ENCODE measurements at regions not wholly inside any gene's neighbourhood (a gene's known extent, or its start where the extent isn't known, plus 50 kb on each side); places are given as distances from the start of the nearest gene placed in this dataset.

DNA sequence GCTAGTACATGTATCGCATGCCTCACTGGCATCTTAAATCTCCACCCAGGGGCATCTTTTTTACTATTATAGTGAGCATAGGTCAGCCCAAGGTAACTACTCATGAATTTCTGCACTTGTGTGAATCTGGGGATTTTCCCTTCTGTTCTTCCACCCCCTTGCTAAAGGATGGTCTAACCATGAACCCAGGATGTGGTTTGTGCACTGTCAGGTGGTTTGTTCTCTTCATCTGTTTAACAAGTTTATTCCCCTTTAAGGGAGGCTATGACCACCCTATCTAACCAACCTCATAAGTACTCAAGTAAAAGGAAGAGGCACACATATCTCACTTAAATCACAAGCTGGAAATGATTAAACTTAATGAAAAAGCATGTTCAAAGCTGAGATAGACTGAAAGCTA lies 243.0 kb downstream of the RPRM start:
- no peak for DNase-seq (ENCODE audit: low spot score)
- Mint-ChIP-seq H3K4me1 (ENCODE audit: unreplicated experiment) (no peaks in the 10 kb centered on the region), H3K27ac (ENCODE audit: unreplicated experiment) (no peak overlapping the region), H3K27me3 (ENCODE audit: unreplicated experiment) (no peaks in the 10 kb centered on the region), H3K9me3 (ENCODE audit: unreplicated experiment) (no peaks in the 10 kb centered on the region), H3K36me3 (ENCODE audit: low read depth, unreplicated experiment) (no peaks in the 10 kb centered on the region), H3K4me3 (ENCODE audit: unreplicated experiment) (no peak overlapping the region)
- TF ChIP-seq, protein P1, sequence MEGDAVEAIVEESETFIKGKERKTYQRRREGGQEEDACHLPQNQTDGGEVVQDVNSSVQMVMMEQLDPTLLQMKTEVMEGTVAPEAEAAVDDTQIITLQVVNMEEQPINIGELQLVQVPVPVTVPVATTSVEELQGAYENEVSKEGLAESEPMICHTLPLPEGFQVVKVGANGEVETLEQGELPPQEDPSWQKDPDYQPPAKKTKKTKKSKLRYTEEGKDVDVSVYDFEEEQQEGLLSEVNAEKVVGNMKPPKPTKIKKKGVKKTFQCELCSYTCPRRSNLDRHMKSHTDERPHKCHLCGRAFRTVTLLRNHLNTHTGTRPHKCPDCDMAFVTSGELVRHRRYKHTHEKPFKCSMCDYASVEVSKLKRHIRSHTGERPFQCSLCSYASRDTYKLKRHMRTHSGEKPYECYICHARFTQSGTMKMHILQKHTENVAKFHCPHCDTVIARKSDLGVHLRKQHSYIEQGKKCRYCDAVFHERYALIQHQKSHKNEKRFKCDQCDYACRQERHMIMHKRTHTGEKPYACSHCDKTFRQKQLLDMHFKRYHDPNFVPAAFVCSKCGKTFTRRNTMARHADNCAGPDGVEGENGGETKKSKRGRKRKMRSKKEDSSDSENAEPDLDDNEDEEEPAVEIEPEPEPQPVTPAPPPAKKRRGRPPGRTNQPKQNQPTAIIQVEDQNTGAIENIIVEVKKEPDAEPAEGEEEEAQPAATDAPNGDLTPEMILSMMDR (IDR thresholded peaks at IDR 0.05; ENCODE audit: unreplicated experiment), result no peak

DNA sequence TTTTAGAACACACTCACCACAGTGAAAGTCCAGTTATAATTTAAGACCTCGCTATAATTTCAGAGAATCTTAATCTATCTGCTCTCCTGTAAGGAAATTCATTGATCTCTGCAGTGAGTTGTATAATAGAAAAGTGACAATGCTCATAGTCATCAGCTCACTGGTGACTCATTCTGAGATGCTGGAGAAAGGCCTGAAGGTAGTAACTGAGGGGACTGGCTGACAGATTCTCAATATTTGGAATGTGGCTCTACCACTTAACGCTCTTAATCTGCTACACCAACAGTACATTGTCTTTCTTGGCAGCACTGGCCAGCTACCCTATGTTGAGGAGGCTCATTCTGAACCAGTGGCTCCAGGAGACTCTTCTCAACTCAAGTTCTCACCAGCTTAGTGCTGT lies 246.1 kb downstream of the RPRM start:
- H3K27me3 Mint-ChIP-seq (ENCODE audit: unreplicated experiment), result no peaks in the 10 kb centered on the region
- no peaks in the 10 kb centered on the region for H3K36me3 Mint-ChIP-seq (ENCODE audit: low read depth, unreplicated experiment)
- H3K4me1 Mint-ChIP-seq (ENCODE audit: unreplicated experiment), result no peaks in the 10 kb centered on the region
- TF ChIP-seq, protein P1 (IDR thresholded peaks at IDR 0.05; ENCODE audit: unreplicated experiment), result no peak
- no peaks in the 10 kb centered on the region for H3K9me3 Mint-ChIP-seq (ENCODE audit: unreplicated experiment)
- H3K27ac Mint-ChIP-seq (ENCODE audit: unreplicated experiment), result no peak overlapping the region
- no peak overlapping the region for H3K4me3 Mint-ChIP-seq (ENCODE audit: unreplicated experiment)
- no peak for DNase-seq (ENCODE audit: low spot score)

DNA sequence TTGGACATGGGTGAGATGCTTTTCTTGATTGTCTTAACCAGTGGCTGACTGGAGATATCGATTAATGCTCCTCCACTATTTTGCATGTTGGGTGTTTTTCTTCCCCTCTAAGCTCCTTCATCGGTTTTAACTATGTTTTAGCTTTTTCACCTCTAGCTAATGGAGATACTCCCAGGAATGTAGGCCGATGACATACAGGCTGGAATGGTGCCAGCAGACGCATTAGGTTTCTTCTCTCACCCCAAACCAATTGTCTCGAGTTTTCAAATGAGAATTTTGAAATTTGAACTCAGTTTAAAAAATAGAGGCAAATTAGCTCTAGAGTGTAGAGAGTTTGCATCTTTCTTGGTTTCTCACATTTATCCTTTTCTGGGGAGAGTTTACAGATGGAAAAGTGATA lies 247.6 kb downstream of the RPRM start:
- Mint-ChIP-seq H3K4me3 (ENCODE audit: unreplicated experiment) (no peak overlapping the region), H3K36me3 (ENCODE audit: low read depth, unreplicated experiment) (no peaks in the 10 kb centered on the region), H3K27me3 (ENCODE audit: unreplicated experiment) (no peaks in the 10 kb centered on the region), H3K9me3 (ENCODE audit: unreplicated experiment) (peaks cover 5% of the 10 kb centered on the region), H3K4me1 (ENCODE audit: unreplicated experiment) (no peaks in the 10 kb centered on the region), H3K27ac (ENCODE audit: unreplicated experiment) (no peak overlapping the region)
- TF ChIP-seq, protein P1 (IDR thresholded peaks at IDR 0.05; ENCODE audit: unreplicated experiment), result no peak
- no peak for DNase-seq (ENCODE audit: low spot score)

DNA sequence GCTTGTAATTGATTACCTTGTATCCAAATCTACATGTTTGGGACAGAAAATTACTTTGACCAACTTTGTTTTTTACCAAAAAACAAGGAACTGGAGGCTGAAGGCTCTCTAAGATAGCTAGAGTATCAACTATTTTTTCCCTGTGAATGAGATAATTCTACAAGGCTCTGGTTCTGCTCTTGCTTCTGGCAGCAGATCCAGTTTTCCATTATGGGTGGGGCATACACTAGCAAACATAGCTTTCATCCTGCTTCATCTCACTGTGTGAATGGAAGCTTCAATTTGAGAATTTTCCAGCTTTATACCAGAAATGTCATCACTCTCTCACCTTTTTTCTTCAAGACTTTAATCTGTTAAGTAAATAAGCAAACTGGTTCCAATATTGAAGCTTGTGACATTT lies 249.7 kb downstream of the RPRM start:
- Mint-ChIP-seq H3K4me3 (ENCODE audit: unreplicated experiment) (no peak overlapping the region), H3K27me3 (ENCODE audit: unreplicated experiment) (no peaks in the 10 kb centered on the region), H3K4me1 (ENCODE audit: unreplicated experiment) (no peaks in the 10 kb centered on the region), H3K36me3 (ENCODE audit: low read depth, unreplicated experiment) (no peaks in the 10 kb centered on the region), H3K27ac (ENCODE audit: unreplicated experiment) (no peak overlapping the region), H3K9me3 (ENCODE audit: unreplicated experiment) (peaks cover 5% of the 10 kb centered on the region)
- TF ChIP-seq, protein P1 (IDR thresholded peaks at IDR 0.05; ENCODE audit: unreplicated experiment), result no peak
- no peak for DNase-seq (ENCODE audit: low spot score)

DNA sequence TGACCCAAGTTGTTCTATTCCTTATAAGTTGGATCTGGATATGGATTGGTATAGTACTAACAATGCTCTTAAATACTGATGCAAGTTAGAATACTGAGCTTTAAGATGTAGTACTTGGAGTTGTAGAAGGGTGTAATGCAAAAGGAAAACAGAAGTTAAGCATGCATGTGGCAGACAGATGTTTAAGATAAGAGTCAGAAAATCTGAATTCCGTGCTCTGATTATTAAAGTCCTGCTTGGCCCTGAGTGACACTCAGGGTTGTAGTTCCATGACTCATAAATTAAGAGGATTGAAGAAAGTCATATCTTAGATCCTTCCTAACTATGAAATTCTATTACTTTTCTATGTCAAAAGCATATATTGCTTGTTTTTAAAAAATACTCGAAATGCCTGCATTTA lies 250.6 kb downstream of the RPRM start:
- no peak overlapping the region for H3K4me3 Mint-ChIP-seq (ENCODE audit: unreplicated experiment)
- no peak overlapping the region for H3K27ac Mint-ChIP-seq (ENCODE audit: unreplicated experiment)
- no peak for DNase-seq (ENCODE audit: low spot score)
- peaks cover 5% of the 10 kb centered on the region for H3K9me3 Mint-ChIP-seq (ENCODE audit: unreplicated experiment)
- TF ChIP-seq, protein P1 (IDR thresholded peaks at IDR 0.05; ENCODE audit: unreplicated experiment), result no peak
- H3K36me3 Mint-ChIP-seq (ENCODE audit: low read depth, unreplicated experiment), result no peaks in the 10 kb centered on the region
- no peaks in the 10 kb centered on the region for H3K4me1 Mint-ChIP-seq (ENCODE audit: unreplicated experiment)
- no peaks in the 10 kb centered on the region for H3K27me3 Mint-ChIP-seq (ENCODE audit: unreplicated experiment)
